NB4 (cell line): ENCODE measurements at regions not wholly inside any gene's neighbourhood (a gene's known extent, or its start where the extent isn't known, plus 50 kb on each side); places are given as distances from the start of the nearest gene placed in this dataset.

Source experiments
- DNase-seq: peaks from one replicate; pipeline ENCODE4 v3.0.0; 2010; ENCODE audit warnings: low read depth
- H3K4me3 ChIP-seq: one replicate; pipeline ENCODE4 v1.5.1; 2011; ENCODE audit warnings: mild to moderate bottlenecking, low read depth, low read length, moderate library complexity
- CTCF ChIP-seq: IDR thresholded peaks from one replicate; pipeline ENCODE4 v1.5.1; 2012; ENCODE audit warnings: low read depth, low read length
- MAX ChIP-seq: IDR thresholded peaks from 2 replicates; pipeline ENCODE4 v1.6.1; 2011; ENCODE audit warnings: low read depth, low read length
- MYC ChIP-seq: IDR thresholded peaks from 2 replicates; pipeline ENCODE4 v1.6.1; 2011; ENCODE audit warnings: low read depth, low read length
- POLR2A ChIP-seq: IDR thresholded peaks from 2 replicates; pipeline ENCODE4 v1.6.1; 2011; ENCODE audit warnings: mild to moderate bottlenecking; ENCODE audit not compliant: insufficient read length; ENCODE audit errors: extremely low read depth

GRCh38 chrX:43266487-43266886 lies 389.6 kb upstream of the MAOA start:
- DNase-seq: no peak
- TF ChIP-seq POLR2A (no peak), CTCF (no peak), MYC (no peak), MAX (no peak)
- no peak overlapping the region for H3K4me3 ChIP-seq

GRCh38 chrX:43267652-43268051 lies 388.4 kb upstream of the MAOA start:
- no peak overlapping the region for H3K4me3 ChIP-seq
- no peak for DNase-seq
- TF ChIP-seq MAX: no peak
- no peak for TF ChIP-seq MYC
- no peak for TF ChIP-seq CTCF
- no peak for TF ChIP-seq POLR2A

- H3K4me3 ChIP-seq: no peak overlapping the region
- TF ChIP-seq MAX: no peak
- no peak for TF ChIP-seq POLR2A
- no peak for TF ChIP-seq MYC
- TF ChIP-seq CTCF: no peak
- no peak for DNase-seq
Measured at GRCh38 chrX:43269201-43269600, 386.9 kb upstream of the MAOA start.

- no peak overlapping the region for H3K4me3 ChIP-seq
- no peak for DNase-seq
- no peak for TF ChIP-seq MAX
- TF ChIP-seq POLR2A: no peak
- no peak for TF ChIP-seq MYC
- no peak for TF ChIP-seq CTCF
Measured at GRCh38 chrX:43277879-43278278, 378.2 kb upstream of the MAOA start.

GRCh38 chrX:43278440-43278839 lies 377.7 kb upstream of the MAOA start:
- no peak overlapping the region for H3K4me3 ChIP-seq
- TF ChIP-seq POLR2A (no peak), CTCF (no peak), MYC (no peak), MAX (no peak)

GRCh38 chrX:43279341-43279808 lies 376.7 kb upstream of the MAOA start:
- no peak for DNase-seq
- TF ChIP-seq POLR2A (no peak), MYC (no peak), MAX (no peak), CTCF (no peak)
- no peak overlapping the region for H3K4me3 ChIP-seq

More at GRCh38 chrX:43278440-43278839, 377.7 kb upstream of the MAOA start:
- no peak for DNase-seq
